ENCODE measurements at regions not wholly inside any gene's neighbourhood (a gene's known extent, or its start where the extent isn't known, plus 50 kb on each side); places are given as distances from the start of the nearest gene placed in this dataset.

DNA sequence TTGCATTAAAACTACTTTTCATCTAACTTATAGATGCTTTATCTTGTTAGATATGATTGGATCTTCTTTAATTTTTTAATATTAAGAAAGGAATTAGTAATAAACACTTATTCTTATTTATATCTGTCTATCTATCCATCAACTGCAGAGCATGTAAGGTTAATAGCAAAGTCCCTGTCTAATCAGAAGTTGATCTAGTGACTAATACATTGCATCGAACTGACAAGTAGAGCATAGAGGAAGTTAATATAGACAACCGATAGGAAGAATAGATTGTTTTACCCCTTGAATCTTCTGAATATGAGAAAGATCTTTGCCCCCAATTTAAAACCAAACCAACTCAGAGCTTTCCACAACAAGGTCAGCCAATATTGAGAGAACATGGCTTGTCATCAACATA, 862.0 kb upstream of the CDH6 start:
- no peak overlapping the region for H3K4me3 ChIP-seq (ENCODE audit: low read length)
- H3K4me1 ChIP-seq (ENCODE audit: low read length), result no peaks in the 10 kb centered on the region
- H2AFZ ChIP-seq (ENCODE audit: low read length), result no peak overlapping the region
- H3K27ac ChIP-seq (ENCODE audit: low read length), result no peak overlapping the region
- H3K9me3 ChIP-seq (ENCODE audit: low read length), result peaks cover 29% of the 10 kb centered on the region
- no peak overlapping the region for H3K9ac ChIP-seq (ENCODE audit: low read length)
- DNase-seq, result no peak
- no peak overlapping the region for H3K4me2 ChIP-seq (ENCODE audit: low read depth, low read length, poor library complexity, severe bottlenecking)
- no peaks in the 10 kb centered on the region for H3K27me3 ChIP-seq (ENCODE audit: low read length)
- no peaks in the 10 kb centered on the region for H3K79me2 ChIP-seq (ENCODE audit: low read length)
- no peaks in the 10 kb centered on the region for H3K36me3 ChIP-seq (ENCODE audit: insufficient read depth, low read length)
- H4K20me1 ChIP-seq (ENCODE audit: insufficient read depth, low read depth, low read length), result no peaks in the 10 kb centered on the region
- H3K9me2 ChIP-seq (replicated peaks; ENCODE audit: insufficient read depth, low read length), result no peaks in the 10 kb centered on the region

DNA sequence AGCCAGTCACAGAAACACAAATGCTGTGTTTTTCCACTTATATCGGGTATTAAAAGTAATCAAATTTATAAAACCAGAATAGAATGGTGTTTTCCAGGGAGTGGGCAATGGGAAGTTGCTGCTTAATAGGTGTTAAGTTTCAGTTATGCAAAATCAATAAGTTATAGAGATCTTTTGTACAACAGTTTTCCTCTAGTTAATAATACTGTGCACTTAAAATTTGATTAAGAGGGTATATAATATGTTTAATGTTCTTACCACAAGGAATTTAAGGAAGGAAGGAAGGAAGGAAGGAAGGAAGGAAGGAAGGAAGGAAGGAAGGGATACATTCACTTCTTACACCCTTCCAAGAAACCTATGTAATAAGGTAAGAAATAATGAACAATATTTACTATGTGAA, 867.7 kb upstream of the CDH6 start:
- H3K27me3 ChIP-seq (ENCODE audit: low read length), result no peaks in the 10 kb centered on the region
- no peak for DNase-seq
- no peak overlapping the region for H3K4me2 ChIP-seq (ENCODE audit: low read depth, low read length, poor library complexity, severe bottlenecking)
- H3K4me1 ChIP-seq (ENCODE audit: low read length), result no peaks in the 10 kb centered on the region
- H3K4me3 ChIP-seq (ENCODE audit: low read length), result no peak overlapping the region
- no peak overlapping the region for H2AFZ ChIP-seq (ENCODE audit: low read length)
- no peak overlapping the region for H3K9ac ChIP-seq (ENCODE audit: low read length)
- peaks cover 16% of the 10 kb centered on the region for H3K9me3 ChIP-seq (ENCODE audit: low read length)
- H3K79me2 ChIP-seq (ENCODE audit: low read length), result no peaks in the 10 kb centered on the region
- H3K9me2 ChIP-seq (replicated peaks; ENCODE audit: insufficient read depth, low read length), result no peaks in the 10 kb centered on the region
- H4K20me1 ChIP-seq (ENCODE audit: insufficient read depth, low read depth, low read length), result no peaks in the 10 kb centered on the region
- no peak overlapping the region for H3K27ac ChIP-seq (ENCODE audit: low read length)
- no peaks in the 10 kb centered on the region for H3K36me3 ChIP-seq (ENCODE audit: insufficient read depth, low read length)

GRCh38 chr5:30324083-30324482, 869.4 kb upstream of the CDH6 start:
- no peaks in the 10 kb centered on the region for H3K9me2 ChIP-seq (replicated peaks; ENCODE audit: insufficient read depth, low read length)
- H3K27ac ChIP-seq (ENCODE audit: low read length), result no peak overlapping the region
- H4K20me1 ChIP-seq (ENCODE audit: insufficient read depth, low read depth, low read length), result no peaks in the 10 kb centered on the region
- no peak overlapping the region for H3K4me2 ChIP-seq (ENCODE audit: low read depth, low read length, poor library complexity, severe bottlenecking)
- H2AFZ ChIP-seq (ENCODE audit: low read length), result no peak overlapping the region
- no peak for DNase-seq
- no peaks in the 10 kb centered on the region for H3K27me3 ChIP-seq (ENCODE audit: low read length)
- H3K79me2 ChIP-seq (ENCODE audit: low read length), result no peaks in the 10 kb centered on the region
- H3K4me1 ChIP-seq (ENCODE audit: low read length), result no peaks in the 10 kb centered on the region
- peaks cover 19% of the 10 kb centered on the region for H3K9me3 ChIP-seq (ENCODE audit: low read length)
- H3K9ac ChIP-seq (ENCODE audit: low read length), result no peak overlapping the region
- no peak overlapping the region for H3K4me3 ChIP-seq (ENCODE audit: low read length)
- H3K36me3 ChIP-seq (ENCODE audit: insufficient read depth, low read length), result no peaks in the 10 kb centered on the region

DNA sequence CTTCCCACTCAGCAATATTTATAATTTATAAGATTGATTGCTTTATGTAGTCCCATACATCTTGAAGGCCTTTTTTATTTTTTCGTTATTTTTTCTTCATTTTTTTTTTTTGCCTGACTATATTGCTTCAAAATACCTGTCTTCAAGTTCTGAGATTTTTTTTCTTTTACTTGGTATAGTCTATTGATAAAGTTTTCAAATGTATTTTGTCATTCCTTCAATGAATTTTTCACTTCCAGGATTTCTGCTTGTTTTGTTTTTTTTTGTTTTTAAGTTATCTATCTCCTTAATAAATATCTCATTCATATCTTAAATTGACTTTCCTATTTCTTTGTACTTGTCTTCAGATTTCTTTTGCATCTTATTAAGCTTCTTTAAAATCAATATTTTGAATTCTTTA, 905.6 kb upstream of the CDH6 start:
- H3K36me3 ChIP-seq (ENCODE audit: insufficient read depth, low read length), result no peaks in the 10 kb centered on the region
- H3K27me3 ChIP-seq (ENCODE audit: low read length), result no peaks in the 10 kb centered on the region
- peaks cover 26% of the 10 kb centered on the region for H3K9me3 ChIP-seq (ENCODE audit: low read length)
- no peak overlapping the region for H2AFZ ChIP-seq (ENCODE audit: low read length)
- no peak overlapping the region for H3K27ac ChIP-seq (ENCODE audit: low read length)
- no peaks in the 10 kb centered on the region for H3K9me2 ChIP-seq (replicated peaks; ENCODE audit: insufficient read depth, low read length)
- H3K4me1 ChIP-seq (ENCODE audit: low read length), result no peaks in the 10 kb centered on the region
- DNase-seq, result peak; percentile 41
- no peaks in the 10 kb centered on the region for H3K79me2 ChIP-seq (ENCODE audit: low read length)
- H3K4me2 ChIP-seq (ENCODE audit: low read depth, low read length, poor library complexity, severe bottlenecking), result no peak overlapping the region
- no peak overlapping the region for H3K4me3 ChIP-seq (ENCODE audit: low read length)
- H3K9ac ChIP-seq (ENCODE audit: low read length), result no peak overlapping the region
- H4K20me1 ChIP-seq (ENCODE audit: insufficient read depth, low read depth, low read length), result no peaks in the 10 kb centered on the region

- H2AFZ ChIP-seq (ENCODE audit: low read length), result no peak overlapping the region
- no peaks in the 10 kb centered on the region for H3K79me2 ChIP-seq (ENCODE audit: low read length)
- no peak overlapping the region for H3K4me3 ChIP-seq (ENCODE audit: low read length)
- peaks cover 10% of the 10 kb centered on the region for H3K9me3 ChIP-seq (ENCODE audit: low read length)
- no peaks in the 10 kb centered on the region for H3K27me3 ChIP-seq (ENCODE audit: low read length)
- no peaks in the 10 kb centered on the region for H3K4me1 ChIP-seq (ENCODE audit: low read length)
- no peak overlapping the region for H3K9ac ChIP-seq (ENCODE audit: low read length)
- H3K4me2 ChIP-seq (ENCODE audit: low read depth, low read length, poor library complexity, severe bottlenecking), result no peak overlapping the region
- H3K27ac ChIP-seq (ENCODE audit: low read length), result no peak overlapping the region
- H4K20me1 ChIP-seq (ENCODE audit: insufficient read depth, low read depth, low read length), result no peaks in the 10 kb centered on the region
- no peak for DNase-seq
- H3K9me2 ChIP-seq (replicated peaks; ENCODE audit: insufficient read depth, low read length), result no peaks in the 10 kb centered on the region
- H3K36me3 ChIP-seq (ENCODE audit: insufficient read depth, low read length), result no peaks in the 10 kb centered on the region
Measured at GRCh38 chr5:30279237-30279636, 914.2 kb upstream of the CDH6 start.

DNA sequence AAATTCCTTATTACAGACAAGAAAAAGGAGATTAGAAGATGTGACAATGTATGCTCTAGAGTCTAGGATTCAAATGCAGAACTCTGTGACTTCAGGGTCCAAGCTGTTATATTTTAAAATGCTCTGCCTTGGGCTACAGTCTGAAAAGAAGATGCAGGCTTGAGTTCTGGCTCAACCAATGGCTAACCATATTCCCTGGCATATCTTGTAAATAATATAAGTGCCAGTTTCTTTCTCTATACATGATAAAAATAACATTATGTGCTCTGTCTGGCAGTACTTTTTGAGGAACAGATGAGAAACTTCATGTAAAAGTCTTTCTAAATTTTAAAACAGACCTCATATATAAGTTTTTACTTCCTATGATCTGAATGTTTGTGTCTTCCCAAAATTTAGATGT, 926.5 kb upstream of the CDH6 start:
- no peak overlapping the region for H3K9ac ChIP-seq (ENCODE audit: low read length)
- peaks cover 17% of the 10 kb centered on the region for H3K9me3 ChIP-seq (ENCODE audit: low read length)

GRCh38 chr5:30239331-30240022, 954.0 kb upstream of the CDH6 start:
- no peaks in the 10 kb centered on the region for H3K4me1 ChIP-seq (ENCODE audit: low read length)
- H3K27ac ChIP-seq (ENCODE audit: low read length), result no peak overlapping the region
- no peak overlapping the region for H3K4me2 ChIP-seq (ENCODE audit: low read depth, low read length, poor library complexity, severe bottlenecking)
- DNase-seq, result no peak
- no peaks in the 10 kb centered on the region for H3K27me3 ChIP-seq (ENCODE audit: low read length)
- H4K20me1 ChIP-seq (ENCODE audit: insufficient read depth, low read depth, low read length), result no peaks in the 10 kb centered on the region
- H2AFZ ChIP-seq (ENCODE audit: low read length), result no peak overlapping the region
- H3K9ac ChIP-seq (ENCODE audit: low read length), result no peak overlapping the region
- H3K9me3 ChIP-seq (ENCODE audit: low read length), result peaks cover 30% of the 10 kb centered on the region
- no peak overlapping the region for H3K4me3 ChIP-seq (ENCODE audit: low read length)
- H3K79me2 ChIP-seq (ENCODE audit: low read length), result no peaks in the 10 kb centered on the region
- H3K9me2 ChIP-seq (replicated peaks; ENCODE audit: insufficient read depth, low read length), result no peaks in the 10 kb centered on the region
- no peaks in the 10 kb centered on the region for H3K36me3 ChIP-seq (ENCODE audit: insufficient read depth, low read length)

More for the DNA sequence above, 926.5 kb upstream of the CDH6 start:
- Histone ChIP-seq H3K4me3 (ENCODE audit: low read length) (no peak overlapping the region), H4K20me1 (ENCODE audit: insufficient read depth, low read depth, low read length) (no peaks in the 10 kb centered on the region), H3K4me2 (ENCODE audit: low read depth, low read length, poor library complexity, severe bottlenecking) (no peak overlapping the region), H3K79me2 (ENCODE audit: low read length) (no peaks in the 10 kb centered on the region), H3K36me3 (ENCODE audit: insufficient read depth, low read length) (no peaks in the 10 kb centered on the region), H3K27me3 (ENCODE audit: low read length) (no peaks in the 10 kb centered on the region), H3K4me1 (ENCODE audit: low read length) (no peaks in the 10 kb centered on the region), H3K9me2 (replicated peaks; ENCODE audit: insufficient read depth, low read length) (no peaks in the 10 kb centered on the region), H3K27ac (ENCODE audit: low read length) (no peak overlapping the region), H2AFZ (ENCODE audit: low read length) (no peak overlapping the region)
- no peak for DNase-seq

GRCh38 chr5:30237189-30237588, 956.3 kb upstream of the CDH6 start:
- no peak overlapping the region for H3K4me3 ChIP-seq (ENCODE audit: low read length)
- H4K20me1 ChIP-seq (ENCODE audit: insufficient read depth, low read depth, low read length), result no peaks in the 10 kb centered on the region
- no peak overlapping the region for H2AFZ ChIP-seq (ENCODE audit: low read length)
- H3K27me3 ChIP-seq (ENCODE audit: low read length), result no peaks in the 10 kb centered on the region
- H3K79me2 ChIP-seq (ENCODE audit: low read length), result no peaks in the 10 kb centered on the region
- no peaks in the 10 kb centered on the region for H3K9me2 ChIP-seq (replicated peaks; ENCODE audit: insufficient read depth, low read length)
- H3K4me1 ChIP-seq (ENCODE audit: low read length), result no peaks in the 10 kb centered on the region
- peaks cover 29% of the 10 kb centered on the region for H3K9me3 ChIP-seq (ENCODE audit: low read length)
- no peak overlapping the region for H3K9ac ChIP-seq (ENCODE audit: low read length)
- no peak for DNase-seq
- H3K36me3 ChIP-seq (ENCODE audit: insufficient read depth, low read length), result no peaks in the 10 kb centered on the region
- no peak overlapping the region for H3K4me2 ChIP-seq (ENCODE audit: low read depth, low read length, poor library complexity, severe bottlenecking)
- no peak overlapping the region for H3K27ac ChIP-seq (ENCODE audit: low read length)

Measured in Karpas-422 (cell line).